Right lobe of liver (tissue), 4 donors: ENCODE measurements at regions not wholly inside any gene's neighbourhood (a gene's known extent, or its start where the extent isn't known, plus 50 kb on each side); places are given as distances from the start of the nearest gene placed in this dataset.

ENCODE experiments used
- POLR2A ChIP-seq: fragments of 450-650 bp; IDR thresholded peaks from one replicate; pipeline ENCODE4 v1.6.1; 2017; ENCODE audit warnings: antibody characterized with exemption, mild to moderate bottlenecking
- TF ChIP-seq, protein P1 (sequence below), 4 donors: fragments of 200-600 bp in 3 of 4; fragments of 450-650 bp in 1 of 4; IDR thresholded peaks; one replicate each; pipeline versions ENCODE4 v1.5.1 to v1.8.0; 2016 to 2022; ENCODE audit warnings: antibody characterized with exemption in 4 of 4, mild to moderate bottlenecking in 2 of 4
- donor health status: DM: no; HTN: no; CAD: no.
- donor health status: DM: no; HTN: no; CAD: no.
- donor health status: DM: no; HTN: yes; CAD: no.

DNA sequence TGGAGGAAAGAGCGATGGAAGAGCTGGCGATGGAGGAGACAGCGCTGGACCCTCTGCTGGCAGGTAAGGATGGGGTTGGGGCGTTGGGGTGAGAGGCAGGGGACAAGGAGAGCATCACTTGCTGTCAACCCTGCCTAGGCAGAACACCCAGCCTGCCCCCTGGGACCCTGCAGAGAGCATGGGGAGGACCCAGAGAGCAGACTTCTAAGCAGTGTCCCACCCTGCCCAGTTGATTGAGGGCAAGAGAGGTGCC lies 111.6 kb upstream of the ANO1 start:
- TF ChIP-seq, protein P1, sequence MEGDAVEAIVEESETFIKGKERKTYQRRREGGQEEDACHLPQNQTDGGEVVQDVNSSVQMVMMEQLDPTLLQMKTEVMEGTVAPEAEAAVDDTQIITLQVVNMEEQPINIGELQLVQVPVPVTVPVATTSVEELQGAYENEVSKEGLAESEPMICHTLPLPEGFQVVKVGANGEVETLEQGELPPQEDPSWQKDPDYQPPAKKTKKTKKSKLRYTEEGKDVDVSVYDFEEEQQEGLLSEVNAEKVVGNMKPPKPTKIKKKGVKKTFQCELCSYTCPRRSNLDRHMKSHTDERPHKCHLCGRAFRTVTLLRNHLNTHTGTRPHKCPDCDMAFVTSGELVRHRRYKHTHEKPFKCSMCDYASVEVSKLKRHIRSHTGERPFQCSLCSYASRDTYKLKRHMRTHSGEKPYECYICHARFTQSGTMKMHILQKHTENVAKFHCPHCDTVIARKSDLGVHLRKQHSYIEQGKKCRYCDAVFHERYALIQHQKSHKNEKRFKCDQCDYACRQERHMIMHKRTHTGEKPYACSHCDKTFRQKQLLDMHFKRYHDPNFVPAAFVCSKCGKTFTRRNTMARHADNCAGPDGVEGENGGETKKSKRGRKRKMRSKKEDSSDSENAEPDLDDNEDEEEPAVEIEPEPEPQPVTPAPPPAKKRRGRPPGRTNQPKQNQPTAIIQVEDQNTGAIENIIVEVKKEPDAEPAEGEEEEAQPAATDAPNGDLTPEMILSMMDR (IDR thresholded peaks at IDR 0.05): no peak
- no peak for TF ChIP-seq POLR2A
